Cerebellar cortex (tissue), 1 donor: ENCODE measurements at regions not wholly inside any gene's neighbourhood (a gene's known extent, or its start where the extent isn't known, plus 50 kb on each side); places are given as distances from the start of the nearest gene placed in this dataset.
"Not testable (repeated sequence)": the region's sequence is repeated elsewhere in the genome, so short reads cannot be mapped to it uniquely, and the experiment has no call there.

Experiments
- DNase-seq: peaks from one replicate; pipeline ENCODE4 v3.0.0-alpha.2; 2015; ENCODE audit warnings: low spot score

- DNase-seq = no peak
Measured at GRCh38 chr22:17318817-17319216, 50.4 kb upstream of the CECR2 start.

GRCh38 chr22:17315310-17315709, 54.0 kb upstream of the CECR2 start:
- no peak for DNase-seq

GRCh38 chr22:17314487-17314886, 54.8 kb upstream of the CECR2 start:
- no peak for DNase-seq

GRCh38 chr22:17313626-17314025, 55.6 kb upstream of the CECR2 start:
- DNase-seq = no peak

- no peak for DNase-seq
Measured at GRCh38 chr22:17307566-17307965, 61.7 kb upstream of the CECR2 start.

- no peak for DNase-seq
Measured at GRCh38 chr22:17305076-17305475, 64.2 kb upstream of the CECR2 start.

- DNase-seq = no peak
Measured at GRCh38 chr22:17303840-17304779, 65.2 kb upstream of the CECR2 start.

GRCh38 chr22:17303441-17303839, 65.8 kb upstream of the CECR2 start:
- no peak for DNase-seq

- DNase-seq = no peak
Measured at GRCh38 chr22:17302616-17303015, 66.6 kb upstream of the CECR2 start.

GRCh38 chr22:17300926-17301325, 68.3 kb upstream of the CECR2 start:
- no peak for DNase-seq

GRCh38 chr22:17298805-17299502, 70.3 kb upstream of the CECR2 start:
- DNase-seq = not testable (repeated sequence)

GRCh38 chr22:17285656-17286055, 66.4 kb upstream of the ADA2 start:
- no peak for DNase-seq

GRCh38 chr22:17284888-17285287, 65.7 kb upstream of the ADA2 start:
- no peak for DNase-seq

- DNase-seq = no peak
Measured at GRCh38 chr22:17284466-17284865, 65.2 kb upstream of the ADA2 start.

GRCh38 chr22:17283865-17284264, 64.6 kb upstream of the ADA2 start:
- not testable (repeated sequence) for DNase-seq

- DNase-seq = no peak
Measured at GRCh38 chr22:17283423-17283822, 64.2 kb upstream of the ADA2 start.

GRCh38 chr22:17281440-17281841, 62.2 kb upstream of the ADA2 start:
- no peak for DNase-seq

GRCh38 chr22:17281026-17281425, 61.8 kb upstream of the ADA2 start:
- no peak for DNase-seq

- DNase-seq = no peak
Measured at GRCh38 chr22:17272511-17272991, 53.3 kb upstream of the ADA2 start.

GRCh38 chr22:17271711-17272451, 52.6 kb upstream of the ADA2 start:
- no peak for DNase-seq

GRCh38 chr22:17269607-17270261, 50.5 kb upstream of the ADA2 start:
- peak; percentile 36 for DNase-seq

GRCh38 chr22:17269224-17269606, 50.0 kb upstream of the ADA2 start:
- no peak for DNase-seq
